ENCODE measurements at regions not wholly inside any gene's neighbourhood (a gene's known extent, or its start where the extent isn't known, plus 50 kb on each side); places are given as distances from the start of the nearest gene placed in this dataset.

- TF ChIP-seq, protein P1, sequence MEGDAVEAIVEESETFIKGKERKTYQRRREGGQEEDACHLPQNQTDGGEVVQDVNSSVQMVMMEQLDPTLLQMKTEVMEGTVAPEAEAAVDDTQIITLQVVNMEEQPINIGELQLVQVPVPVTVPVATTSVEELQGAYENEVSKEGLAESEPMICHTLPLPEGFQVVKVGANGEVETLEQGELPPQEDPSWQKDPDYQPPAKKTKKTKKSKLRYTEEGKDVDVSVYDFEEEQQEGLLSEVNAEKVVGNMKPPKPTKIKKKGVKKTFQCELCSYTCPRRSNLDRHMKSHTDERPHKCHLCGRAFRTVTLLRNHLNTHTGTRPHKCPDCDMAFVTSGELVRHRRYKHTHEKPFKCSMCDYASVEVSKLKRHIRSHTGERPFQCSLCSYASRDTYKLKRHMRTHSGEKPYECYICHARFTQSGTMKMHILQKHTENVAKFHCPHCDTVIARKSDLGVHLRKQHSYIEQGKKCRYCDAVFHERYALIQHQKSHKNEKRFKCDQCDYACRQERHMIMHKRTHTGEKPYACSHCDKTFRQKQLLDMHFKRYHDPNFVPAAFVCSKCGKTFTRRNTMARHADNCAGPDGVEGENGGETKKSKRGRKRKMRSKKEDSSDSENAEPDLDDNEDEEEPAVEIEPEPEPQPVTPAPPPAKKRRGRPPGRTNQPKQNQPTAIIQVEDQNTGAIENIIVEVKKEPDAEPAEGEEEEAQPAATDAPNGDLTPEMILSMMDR (conservative IDR thresholded peaks at IDR 0.05 in 1 of 2, IDR thresholded peaks at IDR 0.05 in 1 of 2; ENCODE audit: low read depth in 1 of 2, low read length in 2 of 2) = no peak
- TF ChIP-seq EZH2 (IDR thresholded peaks at IDR 0.05; ENCODE audit: low read length, missing control alignments) = no peak
Measured at GRCh38 chr7:114102131-114102530, 183.3 kb upstream of the PPP1R3A start.
